Type B pancreatic cell (in vitro differentiated cells): ENCODE measurements at regions not wholly inside any gene's neighbourhood (a gene's known extent, or its start where the extent isn't known, plus 50 kb on each side); places are given as distances from the start of the nearest gene placed in this dataset.

Experiments
- DNase-seq: peaks from one replicate; pipeline ENCODE4 v3.0.0; 2021; ENCODE audit warnings: mixed read lengths; ENCODE audit not compliant: unreplicated experiment; ENCODE audit errors: extremely low spot score
- H3K27ac Mint-ChIP-seq: 2 replicates; pipeline ENCODE4 v1.8.0; 2021; ENCODE audit warnings: mild to moderate bottlenecking, mixed read lengths
- H3K27me3 Mint-ChIP-seq: 2 replicates; pipeline ENCODE4 v1.8.0; 2021; ENCODE audit warnings: mixed read lengths
- H3K36me3 Mint-ChIP-seq: 2 replicates; pipeline ENCODE4 v1.8.0; 2021; ENCODE audit warnings: mixed read lengths
- H3K4me1 Mint-ChIP-seq: one replicate; pipeline ENCODE4 v1.8.0; 2021; ENCODE audit warnings: mixed read lengths; ENCODE audit not compliant: unreplicated experiment
- H3K4me3 Mint-ChIP-seq: 2 replicates; pipeline ENCODE4 v1.8.0; 2021; ENCODE audit warnings: mild to moderate bottlenecking, mixed read lengths
- H3K9me3 Mint-ChIP-seq: 2 replicates; pipeline ENCODE4 v1.8.0; 2021; ENCODE audit warnings: mixed read lengths
- CTCF ChIP-seq: fragments of 200-600 bp; sonication (generic); conservative IDR thresholded peaks from 2 replicates; pipeline ENCODE4 v1.5.0; 2021; ENCODE audit warnings: antibody characterized with exemption, mild to moderate bottlenecking

GRCh38 chr6:147900247-147900830 is 391.8 kb downstream of the SAMD5 start:
- H3K36me3 Mint-ChIP-seq = no peaks in the 10 kb centered on the region
- no peak overlapping the region for H3K27ac Mint-ChIP-seq
- no peak overlapping the region for H3K4me3 Mint-ChIP-seq
- DNase-seq = no peak
- H3K4me1 Mint-ChIP-seq = no peaks in the 10 kb centered on the region
- H3K27me3 Mint-ChIP-seq = no peaks in the 10 kb centered on the region
- no peak for TF ChIP-seq CTCF
- H3K9me3 Mint-ChIP-seq = peaks cover 6% of the 10 kb centered on the region

GRCh38 chr6:147903321-147903720 is 394.8 kb downstream of the SAMD5 start:
- no peak overlapping the region for H3K4me3 Mint-ChIP-seq
- H3K27me3 Mint-ChIP-seq = no peaks in the 10 kb centered on the region
- no peak overlapping the region for H3K27ac Mint-ChIP-seq
- no peaks in the 10 kb centered on the region for H3K36me3 Mint-ChIP-seq
- peaks cover under 1% of the 10 kb centered on the region for H3K4me1 Mint-ChIP-seq
- peaks cover 6% of the 10 kb centered on the region for H3K9me3 Mint-ChIP-seq
- DNase-seq = no peak
- TF ChIP-seq CTCF = no peak

- Mint-ChIP-seq H3K4me3 (no peak overlapping the region), H3K4me1 (peaks cover 4% of the 10 kb centered on the region), H3K27ac (no peak overlapping the region), H3K36me3 (no peaks in the 10 kb centered on the region), H3K9me3 (peaks cover 6% of the 10 kb centered on the region), H3K27me3 (no peaks in the 10 kb centered on the region)
- DNase-seq = no peak
- no peak for TF ChIP-seq CTCF
These were observed 395.4 kb downstream of the SAMD5 start for GRCh38 chr6:147903931-147904330.

- no peak for DNase-seq
- TF ChIP-seq CTCF = no peak
- H3K9me3 Mint-ChIP-seq = peaks cover 6% of the 10 kb centered on the region
- H3K36me3 Mint-ChIP-seq = no peaks in the 10 kb centered on the region
- peaks cover 9% of the 10 kb centered on the region for H3K4me1 Mint-ChIP-seq
- H3K4me3 Mint-ChIP-seq = no peak overlapping the region
- no peak overlapping the region for H3K27ac Mint-ChIP-seq
- no peaks in the 10 kb centered on the region for H3K27me3 Mint-ChIP-seq
These were observed 395.9 kb downstream of the SAMD5 start for GRCh38 chr6:147904416-147904815.

- Mint-ChIP-seq H3K9me3 (peaks cover 6% of the 10 kb centered on the region), H3K4me1 (peaks cover 13% of the 10 kb centered on the region), H3K4me3 (no peak overlapping the region), H3K27ac (no peak overlapping the region), H3K27me3 (no peaks in the 10 kb centered on the region), H3K36me3 (no peaks in the 10 kb centered on the region)
- no peak for TF ChIP-seq CTCF
- DNase-seq = no peak
These were observed 397.2 kb downstream of the SAMD5 start for GRCh38 chr6:147905711-147906110.

- no peak for TF ChIP-seq CTCF
- H3K9me3 Mint-ChIP-seq = peaks cover 6% of the 10 kb centered on the region
- no peak for DNase-seq
- no peak overlapping the region for H3K4me3 Mint-ChIP-seq
- no peak overlapping the region for H3K27ac Mint-ChIP-seq
- peaks cover 18% of the 10 kb centered on the region for H3K4me1 Mint-ChIP-seq
- no peaks in the 10 kb centered on the region for H3K27me3 Mint-ChIP-seq
- no peaks in the 10 kb centered on the region for H3K36me3 Mint-ChIP-seq
These were observed 397.9 kb downstream of the SAMD5 start for GRCh38 chr6:147906361-147906760.
